COR-L47 (cell line): ENCODE measurements at regions not wholly inside any gene's neighbourhood (a gene's known extent, or its start where the extent isn't known, plus 50 kb on each side); places are given as distances from the start of the nearest gene placed in this dataset.
"Not testable (repeated sequence)": the region's sequence is repeated elsewhere in the genome, so short reads cannot be mapped to it uniquely, and the experiment has no call there.

ENCODE experiments used
- DNase-seq: peaks from one replicate; lab custom pipeline; 2025; lab: John Stamatoyannopoulos, UW

GRCh38 chr3:78087134-78087533 lies 1047.2 kb downstream of the ROBO2 start:
- no peak for DNase-seq

- DNase-seq, result no peak
Observed at GRCh38 chr3:78088006-78088405, 1048.1 kb downstream of the ROBO2 start.

GRCh38 chr3:78090382-78090781 lies 1050.5 kb downstream of the ROBO2 start:
- DNase-seq, result no peak

GRCh38 chr3:78091478-78092119 lies 1051.7 kb downstream of the ROBO2 start:
- DNase-seq, result no peak

- not testable (repeated sequence) for DNase-seq
Observed at GRCh38 chr3:78092574-78092973, 1052.7 kb downstream of the ROBO2 start.

GRCh38 chr3:78096488-78097255 lies 1056.8 kb downstream of the ROBO2 start:
- no peak for DNase-seq

- no peak for DNase-seq
Observed at GRCh38 chr3:78098367-78098766, 1058.5 kb downstream of the ROBO2 start.

- DNase-seq, result no peak
Observed at GRCh38 chr3:78101384-78101783, 1061.5 kb downstream of the ROBO2 start.

GRCh38 chr3:78108269-78108961 lies 1068.5 kb downstream of the ROBO2 start:
- DNase-seq, result not testable (repeated sequence)

- DNase-seq, result no peak
Observed at GRCh38 chr3:78112291-78113010, 1072.6 kb downstream of the ROBO2 start.

- no peak for DNase-seq
Observed at GRCh38 chr3:78115983-78116382, 1076.1 kb downstream of the ROBO2 start.

- DNase-seq, result no peak
Observed at GRCh38 chr3:78116874-78117273, 1077.0 kb downstream of the ROBO2 start.

GRCh38 chr3:78123058-78123457 lies 1083.2 kb downstream of the ROBO2 start:
- DNase-seq, result no peak

GRCh38 chr3:78129707-78130106 lies 1089.8 kb downstream of the ROBO2 start:
- DNase-seq, result no peak

- DNase-seq, result no peak
Observed at GRCh38 chr3:78130741-78131290, 1090.9 kb downstream of the ROBO2 start.

GRCh38 chr3:78134496-78134895 lies 1094.6 kb downstream of the ROBO2 start:
- no peak for DNase-seq

- no peak for DNase-seq
Observed at GRCh38 chr3:78139166-78139565, 1099.3 kb downstream of the ROBO2 start.

GRCh38 chr3:78140274-78140673 lies 1100.4 kb downstream of the ROBO2 start:
- DNase-seq, result no peak

- DNase-seq, result no peak
Observed at GRCh38 chr3:78140866-78141265, 1101.0 kb downstream of the ROBO2 start.

- DNase-seq, result no peak
Observed at GRCh38 chr3:78141269-78141668, 1101.4 kb downstream of the ROBO2 start.

GRCh38 chr3:78143000-78143399 lies 1103.1 kb downstream of the ROBO2 start:
- DNase-seq, result no peak
